Lung (tissue), 11 donors: ENCODE measurements at regions not wholly inside any gene's neighbourhood (a gene's known extent, or its start where the extent isn't known, plus 50 kb on each side); places are given as distances from the start of the nearest gene placed in this dataset.

Experiments used
- ATAC-seq: fragments of 200-7000 bp; cut with Tn5 transposase; one replicate; pipeline ENCODE4 v1.9.1; 2020; ENCODE audit warnings: moderate number of reproducible peaks; ENCODE audit not compliant: insufficient read depth, low FRiP score
- DNase-seq, 3 donors: peaks; one replicate each; pipeline ENCODE4 v3.0.0-alpha.2; 2013 to 2017
- H3K27ac ChIP-seq, 2 donors: one replicate each; pipeline ENCODE4 v1.5.1; 2013; ENCODE audit warnings: mild to moderate bottlenecking in 2 of 2, moderate library complexity in 2 of 2, control low read depth in 1 of 2, inconsistent platforms in 1 of 2, low read depth in 1 of 2, low read length in 1 of 2
- H3K27me3 ChIP-seq, 3 donors: one replicate each; pipeline ENCODE4 v1.5.1; 2013; ENCODE audit warnings: low read length in 2 of 3; ENCODE audit not compliant: control insufficient read depth in 3 of 3, insufficient read depth in 3 of 3
- H3K36me3 ChIP-seq, 4 donors: one replicate each; pipeline ENCODE4 v1.5.1; 2013; ENCODE audit warnings: low read length in 4 of 4, mild to moderate bottlenecking in 1 of 4, moderate library complexity in 1 of 4; ENCODE audit not compliant: control insufficient read depth in 4 of 4, insufficient read depth in 4 of 4
- H3K4me1 ChIP-seq, 5 donors: one replicate each; pipeline ENCODE4 v1.5.1; 2013; ENCODE audit warnings: low read length in 5 of 5, mild to moderate bottlenecking in 2 of 5, moderate library complexity in 1 of 5; ENCODE audit not compliant: control insufficient read depth in 5 of 5, insufficient read depth in 5 of 5
- H3K4me3 ChIP-seq: one replicate; pipeline ENCODE4 v1.5.1; 2013; ENCODE audit warnings: mild to moderate bottlenecking, control low read depth, moderate library complexity
- H3K9ac ChIP-seq, 2 donors: one replicate each; pipeline ENCODE4 v1.5.1; 2013; ENCODE audit warnings: low read length in 2 of 2, control low read depth in 1 of 2; ENCODE audit not compliant: insufficient read depth in 1 of 2
- H3K9me3 ChIP-seq, 4 donors: one replicate each; pipeline ENCODE4 v1.5.1; 2013; ENCODE audit warnings: low read length in 3 of 4, mild to moderate bottlenecking in 1 of 4, moderate library complexity in 1 of 4; ENCODE audit not compliant: control insufficient read depth in 4 of 4, insufficient read depth in 3 of 4
- CTCF ChIP-seq: IDR thresholded peaks from 2 replicates; pipeline ENCODE4 v1.5.1; 2012; ENCODE audit warnings: mild to moderate bottlenecking; ENCODE audit errors: control extremely low read depth, extremely low read depth
- WGBS, 2 donors: extraction: QIAGEN DNeasy Blood & Tissue Kit; methylation state at CpG; one replicate each; pipeline ENCODE4 v1.1.7; 2013; 5-methylcytosine and 5-hydroxymethylcytosine counted together
- donor health status: control.
- donor health status: control.
- donor health status: Bipolar disorder and iron deficiency.
- donor health status: healthy.
- donor health status: DM: yes; HTN: yes; CAD: no.

GRCh38 chr3:184466413-184466960 lies 86.6 kb downstream of the CHRD start:
- Histone ChIP-seq H3K27me3 (peaks cover 0 to 3% (median 0%) of the 10 kb centered on the region in 3 donors), H3K27ac (no peak overlapping the region), H3K4me1 (peaks cover 0 to 5% (median 0%) of the 10 kb centered on the region in 5 donors), H3K4me3 (no peak overlapping the region), H3K9ac (no peak overlapping the region), H3K36me3 (no peaks in the 10 kb centered on the region), H3K9me3 (no peaks in the 10 kb centered on the region)
- DNase-seq, result peak in 2 of 3 donors; percentile 11 to 21
- TF ChIP-seq CTCF, result no peak
- peak; percentile 54 for ATAC-seq
- WGBS, 2 donors, result 9 to 22% methylated on average over 12 of the region's 12 CpGs

- ATAC-seq (no peak), DNase-seq (no peak)
- H3K4me1 ChIP-seq, result peaks cover 0 to 5% (median 0%) of the 10 kb centered on the region in 5 donors
- no peak overlapping the region for H3K27ac ChIP-seq
- WGBS, 2 donors, result 78 to 85% methylated on average over 9 of the region's 9 CpGs
- TF ChIP-seq CTCF, result no peak
- H3K9ac ChIP-seq, result no peak overlapping the region
- no peaks in the 10 kb centered on the region for H3K27me3 ChIP-seq
- no peaks in the 10 kb centered on the region for H3K36me3 ChIP-seq
- H3K4me3 ChIP-seq, result no peak overlapping the region
- no peaks in the 10 kb centered on the region for H3K9me3 ChIP-seq
Measured at GRCh38 chr3:184467171-184467570, 87.3 kb downstream of the CHRD start.

- 30 to 63% methylated on average over 6 of the region's 6 CpGs for WGBS, 2 donors
- Histone ChIP-seq H3K27me3 (no peaks in the 10 kb centered on the region), H3K4me3 (no peak overlapping the region), H3K36me3 (no peaks in the 10 kb centered on the region), H3K4me1 (peaks cover 0 to 7% (median 0%) of the 10 kb centered on the region in 5 donors), H3K9me3 (no peaks in the 10 kb centered on the region), H3K27ac (no peak overlapping the region), H3K9ac (no peak overlapping the region)
- ATAC-seq (no peak), DNase-seq (no peak)
- TF ChIP-seq CTCF, result no peak
Measured at GRCh38 chr3:184470551-184470950, 90.7 kb downstream of the CHRD start.

GRCh38 chr3:184471439-184471838 lies 90.1 kb upstream of the EPHB3 start:
- WGBS, 2 donors, result 70 to 84% methylated on average over 3 of the region's 3 CpGs
- H3K4me1 ChIP-seq, result peaks cover 0 to 4% (median 0%) of the 10 kb centered on the region in 5 donors
- H3K9ac ChIP-seq, result no peak overlapping the region
- ATAC-seq, result no peak
- no peak for TF ChIP-seq CTCF
- no peaks in the 10 kb centered on the region for H3K9me3 ChIP-seq
- H3K36me3 ChIP-seq, result no peaks in the 10 kb centered on the region
- H3K27me3 ChIP-seq, result no peaks in the 10 kb centered on the region
- DNase-seq, result no peak
- H3K27ac ChIP-seq, result no peak overlapping the region
- no peak overlapping the region for H3K4me3 ChIP-seq
